ENCODE measurements at regions not wholly inside any gene's neighbourhood (a gene's known extent, or its start where the extent isn't known, plus 50 kb on each side); places are given as distances from the start of the nearest gene placed in this dataset.

GRCh38 chr12:126534942-126535341 lies 1469.7 kb downstream of the AACS start:
- no peak for ATAC-seq (ENCODE audit: poor library complexity)
- intact Hi-C loops (cut with DNase I): no loop called here
- DNase-seq: no peak

GRCh38 chr12:126535971-126536370 lies 1470.7 kb downstream of the AACS start:
- DNase-seq (no peak), ATAC-seq (ENCODE audit: poor library complexity) (no peak)
- intact Hi-C loops (cut with DNase I): no loop called here

- intact Hi-C loops (cut with DNase I): no loop called here
- ATAC-seq (ENCODE audit: poor library complexity) (no peak), DNase-seq (no peak)
These were observed 1472.8 kb downstream of the AACS start for GRCh38 chr12:126537961-126538530.

GRCh38 chr12:126538888-126539287 lies 1473.7 kb downstream of the AACS start:
- intact Hi-C loops (cut with DNase I): no loop called here
- ATAC-seq (ENCODE audit: poor library complexity) (no peak), DNase-seq (no peak)

GRCh38 chr12:126545411-126545810 lies 1480.2 kb downstream of the AACS start:
- DNase-seq: no peak
- ATAC-seq (ENCODE audit: poor library complexity): no peak
- intact Hi-C loops (cut with DNase I): no loop called here

- intact Hi-C loops (cut with DNase I): no loop called here
- DNase-seq (no peak), ATAC-seq (ENCODE audit: poor library complexity) (no peak)
These were observed 1482.7 kb downstream of the AACS start for GRCh38 chr12:126547905-126548304.

GRCh38 chr12:126551869-126552268 lies 1486.6 kb downstream of the AACS start:
- ATAC-seq (ENCODE audit: poor library complexity) (no peak), DNase-seq (no peak)
- intact Hi-C loops (cut with DNase I): no loop called here

GRCh38 chr12:126554625-126555024 lies 1489.4 kb downstream of the AACS start:
- intact Hi-C loops (cut with DNase I): no loop called here
- no peak for DNase-seq

GRCh38 chr12:126557659-126558058 lies 1492.4 kb downstream of the AACS start:
- intact Hi-C loops (cut with DNase I): no loop called here
- DNase-seq (no peak), ATAC-seq (ENCODE audit: poor library complexity) (no peak)

More at GRCh38 chr12:126554625-126555024, 1489.4 kb downstream of the AACS start:
- no peak for ATAC-seq (ENCODE audit: poor library complexity)

GRCh38 chr12:126558219-126558618 lies 1493.0 kb downstream of the AACS start:
- DNase-seq (no peak), ATAC-seq (ENCODE audit: poor library complexity) (no peak)
- intact Hi-C loops (cut with DNase I): no loop called here

- no peak for ATAC-seq (ENCODE audit: poor library complexity)
- no peak for DNase-seq
- intact Hi-C loops (cut with DNase I): no loop called here
These were observed 1493.6 kb downstream of the AACS start for GRCh38 chr12:126558810-126559209.

GRCh38 chr12:126567016-126567415 lies 1501.8 kb downstream of the AACS start:
- intact Hi-C loops (cut with DNase I): no loop called here
- ATAC-seq (ENCODE audit: poor library complexity) (no peak), DNase-seq (no peak)

- DNase-seq (no peak), ATAC-seq (ENCODE audit: poor library complexity) (no peak)
- intact Hi-C loops (cut with DNase I): no loop called here
These were observed 1504.5 kb downstream of the AACS start for GRCh38 chr12:126569706-126570105.

- intact Hi-C loops (cut with DNase I): no loop called here
- no peak for DNase-seq
- ATAC-seq (ENCODE audit: poor library complexity): no peak
These were observed 1505.3 kb downstream of the AACS start for GRCh38 chr12:126570566-126570965.

GRCh38 chr12:126572170-126572569 lies 1506.9 kb downstream of the AACS start:
- DNase-seq: no peak
- intact Hi-C loops (cut with DNase I): no loop called here
- ATAC-seq (ENCODE audit: poor library complexity): no peak

- DNase-seq (no peak), ATAC-seq (ENCODE audit: poor library complexity) (no peak)
- intact Hi-C loops (cut with DNase I): no loop called here
These were observed 1516.4 kb downstream of the AACS start for GRCh38 chr12:126581655-126582054.

GRCh38 chr12:126582231-126582630 lies 1517.0 kb downstream of the AACS start:
- intact Hi-C loops (cut with DNase I): no loop called here
- DNase-seq (no peak), ATAC-seq (ENCODE audit: poor library complexity) (no peak)

GRCh38 chr12:126588586-126589249 lies 1523.5 kb downstream of the AACS start:
- intact Hi-C loops (cut with DNase I): no loop called here
- ATAC-seq (ENCODE audit: poor library complexity): no peak
- no peak for DNase-seq

- DNase-seq (no peak), ATAC-seq (ENCODE audit: poor library complexity) (no peak)
- intact Hi-C loops (cut with DNase I): no loop called here
These were observed 1526.3 kb downstream of the AACS start for GRCh38 chr12:126591533-126591932.

- ATAC-seq (ENCODE audit: poor library complexity): no peak
- intact Hi-C loops (cut with DNase I): no loop called here
These were observed 1536.2 kb downstream of the AACS start for GRCh38 chr12:126601184-126602170.

More at GRCh38 chr12:126601184-126602170, 1536.2 kb downstream of the AACS start:
- DNase-seq: no peak

Measured in Right ventricle myocardium superior (tissue), 1 donor.